H1 (cell line): ENCODE measurements at regions not wholly inside any gene's neighbourhood (a gene's known extent, or its start where the extent isn't known, plus 50 kb on each side); places are given as distances from the start of the nearest gene placed in this dataset.

ENCODE experiments used
- CTCF ChIA-PET: fragments of 300-600 bp; sonication (Branson Sonifier 250); formaldehyde crosslinking; loops from one replicate; lab custom pipeline; 2021; ENCODE audit not compliant: partially characterized antibody; lab: Charles Lee
- POLR2A ChIA-PET: fragments of 300-600 bp; sonication (Branson Sonifier 250); formaldehyde crosslinking; loops from one replicate; lab custom pipeline; 2021; ENCODE audit warnings: inconsistent platforms; ENCODE audit not compliant: partially characterized antibody; lab: Charles Lee
- DNase-seq, 2 experiments: peaks; one replicate each; pipeline versions ENCODE4 v3.0.0 to v3.0.0-alpha.2; 2010 to 2022; ENCODE audit warnings: low spot score in 2 of 2, low read depth in 1 of 2, mixed read lengths in 1 of 2
- FAIRE-seq: peaks from 2 replicates; lab custom pipeline; 2011; peaks lifted over from hg19 to GRCh38; lab: Jason Lieb, UNC
- H2AFZ ChIP-seq: 2 replicates; pipeline ENCODE4 v1.8.1; 2012; ENCODE audit warnings: low read length, inconsistent platforms
- H2AK5ac ChIP-seq: 2 replicates; pipeline ENCODE4 v1.6.1; 2013; ENCODE audit warnings: low read depth, low read length
- H2BK120ac ChIP-seq: replicated peaks from 2 replicates; pipeline ENCODE3; 2013; ENCODE audit warnings: low read depth, low read length, inconsistent platforms
- H2BK12ac ChIP-seq: 2 replicates; pipeline ENCODE4 v1.6.1; 2013; ENCODE audit warnings: low read depth, low read length
- H2BK15ac ChIP-seq: 2 replicates; pipeline ENCODE4 v1.6.1; 2013; ENCODE audit warnings: low read length
- H2BK20ac ChIP-seq: 2 replicates; pipeline ENCODE4 v1.6.1; 2013; ENCODE audit warnings: low read length
- H2BK5ac ChIP-seq: 2 replicates; pipeline ENCODE4 v1.6.1; 2013; ENCODE audit warnings: low read depth, low read length
- H3K14ac ChIP-seq: 2 replicates; pipeline ENCODE4 v1.6.1; 2013; ENCODE audit warnings: inconsistent platforms; ENCODE audit not compliant: insufficient read length
- H3K18ac ChIP-seq: 2 replicates; pipeline ENCODE4 v1.6.1; 2013; ENCODE audit warnings: low read length; ENCODE audit errors: extremely low read depth
- H3K23ac ChIP-seq: 2 replicates; pipeline ENCODE4 v1.6.1; 2013; ENCODE audit warnings: inconsistent platforms; ENCODE audit not compliant: insufficient read length
- H3K23me2 ChIP-seq: 2 replicates; pipeline ENCODE4 v1.6.1; 2013; ENCODE audit warnings: low read depth, low read length
- H3K27ac ChIP-seq: 2 replicates; pipeline ENCODE4 v1.6.1; 2011; ENCODE audit warnings: low read depth, low read length, inconsistent platforms
- H3K27me3 ChIP-seq, 4 experiments: replicated peaks in 1 of 4; 1 replicate in 1 of 4; 2 replicates in 3 of 4; pipeline versions ENCODE4 v1.6.1 to v1.8.1; 2011 to 2013; ENCODE audit warnings: low read length in 3 of 4, mild to moderate bottlenecking in 3 of 4, inconsistent platforms in 2 of 4, mixed read lengths in 2 of 4, moderate library complexity in 1 of 4; ENCODE audit not compliant: control insufficient read depth in 3 of 4, insufficient read depth in 3 of 4; ENCODE audit errors: extremely low read depth in 1 of 4
- H3K36me3 ChIP-seq, 4 experiments: 2 replicates each; pipeline versions ENCODE4 v1.6.1 to v1.8.1; 2011 to 2013; ENCODE audit warnings: mild to moderate bottlenecking in 4 of 4, low read length in 3 of 4, moderate library complexity in 2 of 4, control low read depth in 1 of 4, inconsistent platforms in 1 of 4; ENCODE audit not compliant: insufficient read depth in 4 of 4, control insufficient read depth in 2 of 4
- H3K4ac ChIP-seq: replicated peaks from 2 replicates; pipeline ENCODE3; 2013; ENCODE audit warnings: low read length, low read depth, mixed read lengths, inconsistent platforms; ENCODE audit not compliant: insufficient read length
- H3K4me1 ChIP-seq, 4 experiments: replicated peaks in 1 of 4; 1 replicate in 1 of 4; 2 replicates in 3 of 4; pipeline versions ENCODE4 v1.6.1 to v1.8.1; 2011 to 2013; ENCODE audit warnings: low read length in 3 of 4, inconsistent platforms in 2 of 4, mixed read lengths in 1 of 4; ENCODE audit not compliant: insufficient read depth in 4 of 4, control insufficient read depth in 3 of 4
- H3K4me2 ChIP-seq, 2 experiments: 2 replicates each; pipeline versions ENCODE4 v1.6.1 to v1.8.1; 2011 to 2013; ENCODE audit warnings: low read depth in 2 of 2, low read length in 2 of 2, control low read depth in 1 of 2, inconsistent platforms in 1 of 2, mild to moderate bottlenecking in 1 of 2; ENCODE audit not compliant: insufficient read depth in 1 of 2
- H3K4me3 ChIP-seq, 4 experiments: fragments of 200-600, 300-600 bp in 1 of 4; sonication (generic), shearing (Covaris generic), sonication (Bioruptor Twin) in 1 of 4; 2 replicates each; pipeline versions ENCODE4 v1.5.1 to v1.8.1; 2011 to 2016; ENCODE audit warnings: low read length in 4 of 4, low read depth in 3 of 4, control low read depth in 2 of 4, inconsistent platforms in 2 of 4, mild to moderate bottlenecking in 2 of 4, mixed read lengths in 1 of 4, moderate library complexity in 1 of 4; ENCODE audit not compliant: insufficient read depth in 2 of 4; ENCODE audit errors: extremely low read depth in 1 of 4
- H3K56ac ChIP-seq: replicated peaks from 2 replicates; pipeline ENCODE3; 2013; ENCODE audit warnings: low read depth, mild to moderate bottlenecking, mixed read lengths, low read length, inconsistent platforms; ENCODE audit not compliant: insufficient read length
- H3K79me1 ChIP-seq: 2 replicates; pipeline ENCODE4 v1.6.1; 2013; ENCODE audit warnings: low read depth, low read length, control low read depth
- H3K79me2 ChIP-seq, 2 experiments: 2 replicates each; pipeline versions ENCODE4 v1.6.1 to v1.8.1; 2012 to 2013; ENCODE audit warnings: low read length in 2 of 2, mild to moderate bottlenecking in 2 of 2, inconsistent platforms in 1 of 2; ENCODE audit not compliant: insufficient read depth in 2 of 2, control insufficient read depth in 1 of 2
- H3K9ac ChIP-seq, 4 experiments: replicated peaks in 1 of 4; 1 replicate in 1 of 4; 2 replicates in 3 of 4; pipeline versions ENCODE4 v1.6.1 to v1.8.1; 2011 to 2013; ENCODE audit warnings: low read depth in 3 of 4, low read length in 3 of 4, control low read depth in 2 of 4, mild to moderate bottlenecking in 2 of 4, moderate library complexity in 2 of 4, inconsistent platforms in 1 of 4; ENCODE audit errors: extremely low read depth in 1 of 4
- H3K9me3 ChIP-seq, 2 experiments: 2 replicates each; pipeline versions ENCODE4 v1.6.1 to v1.8.1; 2012 to 2013; ENCODE audit warnings: mild to moderate bottlenecking in 2 of 2, moderate library complexity in 2 of 2, control low read depth in 1 of 2, inconsistent platforms in 1 of 2, low read depth in 1 of 2, low read length in 1 of 2, mixed read lengths in 1 of 2; ENCODE audit not compliant: insufficient read depth in 2 of 2
- H4K20me1 ChIP-seq, 2 experiments: replicated peaks in 1 of 2; 2 replicates each; pipeline versions ENCODE3 to v1.8.1; 2011 to 2013; ENCODE audit warnings: inconsistent platforms in 2 of 2, low read length in 2 of 2, mild to moderate bottlenecking in 1 of 2; ENCODE audit not compliant: insufficient read depth in 2 of 2, control insufficient read depth in 1 of 2
- H4K5ac ChIP-seq: 2 replicates; pipeline ENCODE4 v1.6.1; 2013; ENCODE audit warnings: low read length, low read depth, mixed read lengths, inconsistent platforms; ENCODE audit not compliant: insufficient read length
- H4K8ac ChIP-seq: 2 replicates; pipeline ENCODE4 v1.8.0; 2013; ENCODE audit warnings: mild to moderate bottlenecking, moderate library complexity, low read length, inconsistent platforms; ENCODE audit not compliant: insufficient read depth; ENCODE audit errors: extremely low read depth
- H4K91ac ChIP-seq: replicated peaks from 2 replicates; pipeline ENCODE3; 2013; ENCODE audit warnings: low read length, mixed read lengths, inconsistent platforms; ENCODE audit not compliant: insufficient read length
- ASH2L ChIP-seq: fragments of 200-600, 300-600 bp; sonication (generic); IDR thresholded peaks from one replicate; pipeline ENCODE4 v1.7.1; 2017; ENCODE audit warnings: low read length
- CTBP2 ChIP-seq: IDR thresholded peaks from 2 replicates; pipeline ENCODE4 v1.7.0; 2011; ENCODE audit warnings: borderline replicate concordance, mild to moderate bottlenecking, moderate library complexity, mixed read lengths, low read length; ENCODE audit not compliant: insufficient read depth, insufficient read length
- FOSL1 ChIP-seq: IDR thresholded peaks from 2 replicates; pipeline ENCODE4 v1.6.1; 2011; ENCODE audit warnings: mild to moderate bottlenecking, low read depth, low read length, moderate library complexity; ENCODE audit not compliant: insufficient read depth
- JUN ChIP-seq: IDR thresholded peaks from 2 replicates; pipeline ENCODE4 v1.6.1; 2011; ENCODE audit warnings: low read depth, mild to moderate bottlenecking, improper control_type of control experiment, low read length
- KDM1A ChIP-seq: fragments of 200-600, 300-600 bp; sonication (generic); IDR thresholded peaks from 2 replicates; pipeline ENCODE4 v1.7.1; 2016; ENCODE audit warnings: mild to moderate bottlenecking, low read length, borderline replicate concordance
- KDM5A ChIP-seq: fragments of 200-600 bp; IDR thresholded peaks from 2 replicates; pipeline ENCODE4 v1.7.1; 2012; ENCODE audit warnings: mild to moderate bottlenecking, low read length, inconsistent platforms, mixed read lengths
- NRF1 ChIP-seq: IDR thresholded peaks from 2 replicates; pipeline ENCODE4 v1.6.1; 2011; ENCODE audit warnings: mild to moderate bottlenecking, low read depth, low read length, improper control_type of control experiment
- POU5F1 ChIP-seq: IDR thresholded peaks from 2 replicates; pipeline ENCODE4 v1.6.1; 2011; ENCODE audit warnings: low read depth, mild to moderate bottlenecking, low read length, moderate library complexity
- ZNF274 ChIP-seq: IDR thresholded peaks from 2 replicates; pipeline ENCODE4 v1.7.0; 2012; ENCODE audit warnings: low read length, borderline replicate concordance; ENCODE audit errors: extremely low read depth
- WGBS, 2 experiments: shearing (Covaris generic) in 1 of 2; methylation state at CpG; one replicate each; pipeline versions ENCODE4 v1.1.6 to v1.1.7; 2013 to 2015; ENCODE audit warnings: low lambda C conversion rate in 2 of 2, mixed read lengths in 2 of 2, inconsistent platforms in 1 of 2, low coverage in 1 of 2, missing lambda C conversion rate in 1 of 2; ENCODE audit not compliant: insufficient replicate concordance in 2 of 2, insufficient coverage in 1 of 2, insufficient read length in 1 of 2; ENCODE audit errors: extremely low coverage in 1 of 2, missing lambda C conversion rate in 1 of 2; 5-methylcytosine and 5-hydroxymethylcytosine counted together
- TF ChIP-seq, protein P1 (sequence below): IDR thresholded peaks from 2 replicates; pipeline ENCODE4 v1.6.1; 2012; ENCODE audit warnings: low read length, inconsistent platforms

DNA sequence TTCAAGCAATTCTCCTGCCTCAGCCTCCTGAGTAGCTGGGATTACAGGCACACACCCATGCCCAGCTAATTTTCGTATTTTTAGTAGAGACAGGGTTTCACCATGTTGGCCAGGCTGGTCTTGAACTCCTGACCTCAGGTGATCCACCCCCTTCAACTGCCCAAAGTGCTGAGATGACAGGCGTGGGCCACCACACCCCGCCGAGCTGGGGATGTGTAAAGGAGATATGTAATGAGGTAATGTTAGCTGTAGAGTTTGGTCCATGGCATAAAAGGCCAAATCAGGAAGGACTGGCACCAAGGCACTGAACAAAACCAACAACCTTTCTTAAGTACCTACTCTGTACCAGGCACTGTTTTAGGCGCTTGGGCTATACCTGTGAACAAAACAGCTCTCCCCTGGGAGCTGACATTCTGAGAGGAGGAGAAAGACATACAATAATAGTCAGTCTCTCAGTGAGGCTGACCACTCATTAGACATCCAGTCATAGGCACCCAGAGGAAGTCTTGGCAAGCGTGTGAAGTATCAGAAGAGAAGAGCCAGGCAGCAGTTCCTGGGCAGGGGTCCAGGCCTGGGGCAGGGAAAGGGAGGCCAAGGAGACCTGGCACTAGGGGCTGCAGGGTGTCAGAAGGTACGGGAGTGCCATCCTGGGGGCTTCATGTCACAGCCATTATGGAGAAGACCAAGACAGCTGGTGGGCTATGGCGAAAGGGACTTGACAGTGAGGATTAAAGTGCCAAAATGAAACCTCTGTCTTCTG, 164.8 kb upstream of the DTNBP1 start:
- no peak overlapping the region for H2AK5ac ChIP-seq
- no peaks in the 10 kb centered on the region for H4K20me1 ChIP-seq
- H3K4me2 ChIP-seq: no peak overlapping the region
- H2BK5ac ChIP-seq: no peak overlapping the region
- no peaks in the 10 kb centered on the region for H3K79me2 ChIP-seq
- no peak overlapping the region for H2BK20ac ChIP-seq
- H3K27ac ChIP-seq: no peak overlapping the region
- no peak overlapping the region for H4K8ac ChIP-seq
- no peak overlapping the region for H3K14ac ChIP-seq
- no peaks in the 10 kb centered on the region for H3K23me2 ChIP-seq
- no peak overlapping the region for H2AFZ ChIP-seq
- no peak overlapping the region for H3K9ac ChIP-seq
- TF ChIP-seq CTBP2 (no peak), JUN (no peak), KDM1A (no peak), ZNF274 (no peak), POU5F1 (no peak), KDM5A (no peak), NRF1 (no peak), ASH2L (no peak), FOSL1 (no peak)
- TF ChIP-seq, protein P1, sequence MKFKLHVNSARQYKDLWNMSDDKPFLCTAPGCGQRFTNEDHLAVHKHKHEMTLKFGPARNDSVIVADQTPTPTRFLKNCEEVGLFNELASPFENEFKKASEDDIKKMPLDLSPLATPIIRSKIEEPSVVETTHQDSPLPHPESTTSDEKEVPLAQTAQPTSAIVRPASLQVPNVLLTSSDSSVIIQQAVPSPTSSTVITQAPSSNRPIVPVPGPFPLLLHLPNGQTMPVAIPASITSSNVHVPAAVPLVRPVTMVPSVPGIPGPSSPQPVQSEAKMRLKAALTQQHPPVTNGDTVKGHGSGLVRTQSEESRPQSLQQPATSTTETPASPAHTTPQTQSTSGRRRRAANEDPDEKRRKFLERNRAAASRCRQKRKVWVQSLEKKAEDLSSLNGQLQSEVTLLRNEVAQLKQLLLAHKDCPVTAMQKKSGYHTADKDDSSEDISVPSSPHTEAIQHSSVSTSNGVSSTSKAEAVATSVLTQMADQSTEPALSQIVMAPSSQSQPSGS: no peak
- no peaks in the 10 kb centered on the region for H3K79me1 ChIP-seq
- H3K18ac ChIP-seq: no peak overlapping the region
- FAIRE-seq: no peak
- H3K4ac ChIP-seq: no peak overlapping the region
- no peak overlapping the region for H2BK120ac ChIP-seq
- no peaks in the 10 kb centered on the region for H3K36me3 ChIP-seq
- H4K5ac ChIP-seq: no peak overlapping the region
- WGBS, 2 experiments: 87% methylated on average over 8 of the region's 8 CpGs; no CpG with 5 or more reads in 1 of the 2 experiments
- no peak overlapping the region for H4K91ac ChIP-seq
- H3K4me1 ChIP-seq: no peaks in the 10 kb centered on the region
- no peak overlapping the region for H3K4me3 ChIP-seq
- no peaks in the 10 kb centered on the region for H3K9me3 ChIP-seq
- H2BK15ac ChIP-seq: no peak overlapping the region
- H3K27me3 ChIP-seq: no peaks in the 10 kb centered on the region
- no peak overlapping the region for H2BK12ac ChIP-seq
- no peak for DNase-seq
- no peak overlapping the region for H3K56ac ChIP-seq
- no peak overlapping the region for H3K23ac ChIP-seq
- POLR2A ChIA-PET: interaction anchor here (1.6 kb wide), 1 partner anchor 304 kb away, joined by 3 read pairs; no protein-coding TSS in a partner anchor
- CTCF ChIA-PET: interaction anchor here (1.0 kb wide), 1 partner anchor 378 kb away, joined by 5 read pairs; no protein-coding TSS in a partner anchor
